Fibroblast of peridontal ligament (primary cell): ENCODE measurements at regions not wholly inside any gene's neighbourhood (a gene's known extent, or its start where the extent isn't known, plus 50 kb on each side); places are given as distances from the start of the nearest gene placed in this dataset.

ENCODE experiments used
- DNase-seq: peaks from one replicate; pipeline ENCODE4 v3.0.0-alpha.2; 2010; ENCODE audit errors: extremely low read depth

DNA sequence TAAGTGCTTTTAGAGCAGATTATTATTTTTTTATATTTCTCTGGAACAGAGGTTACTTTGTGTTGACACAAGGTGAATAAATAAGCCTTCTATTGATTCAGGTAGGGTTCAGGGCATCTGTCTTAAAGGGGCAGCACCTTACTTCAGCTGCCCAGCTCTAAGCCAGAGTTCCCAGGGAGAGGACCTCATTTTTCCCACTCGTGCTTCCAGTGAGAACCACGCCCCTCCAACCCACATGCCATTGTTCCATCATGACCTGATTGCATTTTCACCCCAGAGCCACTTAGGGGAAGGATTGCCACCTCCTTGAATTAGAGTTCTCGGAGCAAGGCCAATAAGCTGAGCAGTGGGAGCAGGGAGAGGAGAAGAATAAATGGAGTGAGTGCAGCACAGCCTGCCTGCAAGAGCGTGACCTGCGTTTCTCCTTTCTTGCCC lies 104.3 kb upstream of the FRY start:
- DNase-seq, result no peak

DNA sequence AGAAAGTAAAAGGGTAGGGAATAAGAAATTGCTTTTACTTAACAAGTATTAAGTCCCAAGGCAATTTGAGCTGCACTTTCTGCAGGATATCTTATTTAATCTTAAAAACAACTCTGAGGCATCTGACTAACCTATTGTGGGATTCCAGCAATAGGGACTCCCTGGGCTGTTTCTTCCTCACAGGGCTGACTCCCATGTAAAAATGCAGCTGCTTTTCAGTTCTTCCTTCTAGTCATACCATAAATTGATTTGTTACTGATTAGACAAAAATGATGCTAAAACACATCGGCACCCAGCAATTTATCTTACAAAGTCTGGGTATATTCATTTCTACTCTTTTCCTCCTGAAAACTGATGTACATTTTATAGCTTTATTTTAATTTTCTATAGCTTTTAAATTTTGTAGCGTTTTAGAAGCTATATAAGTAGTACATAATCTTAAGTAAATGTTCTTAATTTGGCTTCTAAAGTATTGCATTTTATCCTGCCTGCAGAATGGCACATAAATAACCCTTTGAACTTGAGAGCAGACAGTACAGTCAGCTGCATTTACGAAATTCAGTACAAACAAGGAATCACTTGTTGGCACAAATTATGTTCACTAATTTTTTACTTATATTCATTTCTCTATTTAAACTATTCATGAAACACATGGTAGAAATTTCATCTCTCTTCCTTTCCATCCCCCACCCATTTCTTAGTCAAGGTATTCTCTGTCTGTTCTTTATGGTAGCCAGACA lies 102.4 kb upstream of the FRY start:
- DNase-seq, result no peak

DNA sequence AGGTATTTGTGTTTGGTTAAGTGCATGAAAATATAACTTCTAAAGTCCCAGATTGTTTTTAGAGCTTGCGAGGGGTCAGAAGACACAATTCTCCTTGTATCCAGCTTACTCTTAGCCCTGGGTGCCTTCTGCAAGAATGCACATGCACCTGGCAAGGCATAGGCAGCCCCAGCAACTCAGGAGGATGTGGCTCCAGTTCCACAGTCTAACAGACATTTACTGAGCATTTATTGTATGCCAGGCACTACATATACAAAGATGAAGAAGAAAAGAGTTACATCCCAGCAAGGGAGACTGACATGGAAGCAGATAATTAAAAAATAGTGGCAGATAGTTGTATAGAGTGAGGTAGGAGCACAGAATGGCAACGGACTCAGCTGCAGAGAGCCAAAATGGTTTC lies 101.1 kb upstream of the FRY start:
- DNase-seq, result no peak

DNA sequence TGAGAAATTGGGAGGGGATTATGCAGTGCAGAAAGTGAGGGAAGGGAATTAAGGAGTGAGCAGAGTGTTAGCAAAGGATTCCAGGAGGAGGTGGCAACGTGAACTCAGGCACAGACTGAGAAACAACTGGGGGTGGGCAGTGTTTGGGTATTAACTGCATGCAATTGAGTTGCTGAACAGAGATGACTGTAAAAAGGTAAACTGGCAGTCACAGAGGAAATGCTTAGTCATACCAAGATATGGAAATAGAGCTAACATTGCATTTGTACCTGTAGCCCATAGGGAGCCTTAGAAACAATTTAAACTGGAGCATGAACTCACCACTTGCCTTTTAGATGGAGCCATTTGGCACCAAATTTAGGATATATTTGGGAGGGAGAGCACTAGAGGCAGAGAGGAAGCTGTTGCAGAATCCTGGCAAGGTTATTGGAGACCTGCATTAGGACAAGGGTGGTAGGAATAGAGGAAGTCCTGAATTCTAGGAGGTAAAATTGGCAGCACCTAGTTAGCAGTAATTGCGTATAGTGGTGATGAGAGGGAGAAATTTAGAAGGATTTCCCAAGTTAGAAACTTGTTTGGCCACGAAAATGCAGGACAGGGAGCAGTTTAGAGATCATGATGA lies 100.6 kb upstream of the FRY start:
- no peak for DNase-seq

DNA sequence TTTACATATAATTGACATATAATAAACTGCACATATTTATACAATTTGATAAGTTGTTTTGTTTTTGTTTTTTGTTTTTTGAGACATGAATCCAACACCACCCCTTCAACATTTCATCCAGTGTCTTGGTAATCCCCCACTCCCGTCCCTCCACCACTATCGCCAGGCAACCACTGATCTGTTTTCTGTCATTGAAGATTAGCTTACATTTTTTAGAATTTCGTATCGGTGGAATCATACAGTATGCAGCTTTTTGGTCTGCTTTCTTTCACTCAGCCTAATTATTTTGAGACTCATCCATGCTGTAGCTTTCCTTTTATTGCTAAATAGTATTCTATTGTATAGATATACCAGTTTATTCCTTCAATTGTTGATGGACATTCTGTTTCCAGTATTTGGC lies 94.1 kb upstream of the FRY start:
- DNase-seq, result no peak

DNA sequence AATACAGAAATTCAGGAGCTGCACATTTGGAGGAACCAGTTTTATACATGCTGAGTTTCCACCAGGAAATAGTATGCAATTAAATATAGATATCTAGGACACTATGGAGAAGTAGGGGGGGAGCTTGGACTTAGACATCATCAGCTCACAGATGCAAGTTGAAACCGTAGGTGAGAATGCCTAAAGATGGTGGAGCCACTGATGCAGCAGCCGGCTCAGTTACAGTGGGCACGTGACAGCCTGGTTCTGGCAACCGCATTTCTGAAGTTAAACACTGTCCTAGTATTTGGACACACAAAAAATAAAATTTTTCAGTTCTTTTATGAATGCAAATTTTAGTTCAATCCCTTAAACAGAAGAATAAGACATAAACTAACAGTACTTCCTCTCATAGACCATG lies 91.5 kb upstream of the FRY start:
- DNase-seq, result no peak

DNA sequence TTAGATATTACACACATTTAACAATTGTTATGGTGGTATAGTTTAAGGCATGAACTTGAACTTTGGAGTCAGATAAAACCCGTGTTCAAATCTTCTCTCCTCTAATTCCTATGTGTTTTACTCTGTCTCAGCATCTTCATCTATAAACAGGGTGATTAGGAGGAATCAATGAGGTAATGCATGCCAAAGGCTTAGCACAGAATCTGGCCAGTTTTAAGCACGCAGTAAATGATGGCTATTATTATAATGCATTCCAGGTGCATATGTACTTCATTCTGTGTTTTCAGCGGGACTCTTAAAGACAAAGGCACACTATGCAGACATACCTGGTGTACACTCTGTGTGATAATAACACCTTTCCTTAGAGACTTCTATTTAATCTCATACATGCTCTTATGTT lies 88.0 kb upstream of the FRY start:
- DNase-seq, result peak; percentile 35

DNA sequence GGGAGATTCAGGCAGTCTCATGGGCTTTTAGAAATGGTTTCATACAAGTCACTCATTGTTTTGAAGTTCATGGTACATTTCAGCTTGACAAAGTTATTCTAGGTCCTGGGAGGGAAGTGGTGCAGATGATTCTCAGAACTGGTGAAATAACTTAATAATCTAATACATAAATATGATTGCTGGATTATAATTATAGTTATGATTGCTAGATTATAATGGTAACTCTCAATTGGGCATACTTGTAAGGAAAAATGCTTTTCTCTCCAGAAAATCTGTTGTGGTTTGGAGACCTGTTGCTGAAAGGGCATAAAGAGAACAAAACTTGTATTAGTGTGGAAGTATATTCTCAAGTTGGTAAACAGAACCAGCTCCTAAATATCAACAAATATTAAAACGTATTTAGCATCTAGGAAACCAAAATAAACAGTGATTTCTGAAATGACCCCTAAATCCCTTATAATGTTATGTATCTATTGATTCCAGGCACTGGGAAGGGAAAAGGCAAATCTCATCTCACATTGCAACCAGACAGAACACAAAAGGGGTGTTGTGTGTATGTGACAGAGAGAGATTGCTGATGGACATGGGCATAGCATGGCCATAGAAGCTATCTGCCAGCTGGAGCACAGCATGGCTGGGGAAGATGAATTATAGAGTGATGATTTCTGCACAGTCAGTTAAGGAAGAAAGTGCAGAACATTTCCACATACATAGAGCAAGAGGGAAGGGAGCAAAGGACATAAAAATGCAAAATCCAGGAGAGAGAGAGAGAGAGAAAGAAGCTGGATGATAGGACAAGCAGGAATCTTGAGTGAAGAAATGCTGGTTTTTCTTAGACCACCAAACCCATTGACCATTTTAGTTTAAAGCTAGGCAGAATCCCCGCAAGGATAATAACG lies 87.1 kb upstream of the FRY start:
- no peak for DNase-seq

DNA sequence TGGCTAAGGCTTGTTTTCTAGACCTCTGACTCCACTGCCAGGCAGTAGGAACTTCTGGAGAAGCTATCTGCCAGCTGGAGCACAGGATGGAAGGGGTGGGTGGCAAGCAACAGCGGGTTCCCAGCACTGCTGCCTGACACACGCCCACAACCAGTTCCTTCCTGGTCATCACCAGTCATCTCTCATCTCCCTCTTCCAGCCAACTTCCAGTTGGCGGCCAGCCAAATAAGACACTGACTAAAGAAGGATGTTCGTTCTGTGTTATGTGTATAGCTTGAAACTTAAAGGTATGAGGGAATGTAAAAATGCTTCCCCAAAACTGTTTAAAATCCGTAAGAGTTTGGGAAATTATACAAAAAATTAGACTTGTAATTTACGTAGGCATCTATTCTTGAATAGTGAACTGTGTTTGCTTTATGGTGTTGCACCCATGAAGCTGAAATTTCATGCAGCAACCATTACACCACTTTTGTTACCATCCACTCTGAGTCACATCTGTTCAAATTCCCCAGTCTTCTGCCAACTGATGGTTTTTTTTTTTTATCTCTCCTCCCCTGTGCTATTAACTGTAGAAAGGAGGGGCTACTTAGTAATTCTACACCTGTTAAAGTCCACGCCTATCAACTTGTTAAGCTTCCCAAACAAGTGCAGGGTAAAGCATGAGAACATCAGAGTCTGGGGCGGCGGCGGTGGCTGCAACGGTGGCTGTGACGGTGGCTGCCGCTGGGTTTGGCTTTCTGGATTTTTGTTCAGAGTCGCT lies 86.2 kb upstream of the FRY start:
- peak; percentile 77 for DNase-seq

DNA sequence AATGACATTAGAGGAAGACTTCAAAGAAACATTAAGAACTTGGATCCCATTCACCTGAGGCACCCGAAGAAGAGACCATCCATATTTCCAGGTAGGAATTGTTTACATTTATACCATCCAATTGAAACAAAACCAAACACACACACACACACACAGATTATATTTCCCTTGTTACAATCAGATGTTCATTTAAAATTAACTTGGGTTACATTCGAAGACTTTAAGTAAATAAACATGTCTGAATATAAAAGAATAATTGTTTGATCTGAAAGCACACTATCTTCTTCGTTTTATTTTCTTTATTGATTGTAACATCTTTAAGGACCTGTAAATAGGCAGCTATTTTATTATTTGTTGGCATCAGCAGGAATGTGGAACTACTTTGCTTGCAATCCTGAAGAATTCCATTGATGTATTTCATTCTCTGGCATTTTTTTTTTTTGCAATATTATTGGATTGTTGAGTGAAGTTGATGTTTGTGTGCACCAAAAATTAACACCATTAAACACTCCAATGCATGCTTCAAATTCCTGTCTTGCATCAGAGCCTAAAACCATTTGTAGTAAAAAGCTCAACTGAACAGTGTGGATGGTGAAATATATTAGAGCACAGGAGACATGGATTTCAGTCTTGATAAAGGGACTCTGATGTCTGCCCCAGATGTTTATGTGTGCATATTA lies 85.3 kb upstream of the FRY start:
- DNase-seq, result peak; percentile 71

DNA sequence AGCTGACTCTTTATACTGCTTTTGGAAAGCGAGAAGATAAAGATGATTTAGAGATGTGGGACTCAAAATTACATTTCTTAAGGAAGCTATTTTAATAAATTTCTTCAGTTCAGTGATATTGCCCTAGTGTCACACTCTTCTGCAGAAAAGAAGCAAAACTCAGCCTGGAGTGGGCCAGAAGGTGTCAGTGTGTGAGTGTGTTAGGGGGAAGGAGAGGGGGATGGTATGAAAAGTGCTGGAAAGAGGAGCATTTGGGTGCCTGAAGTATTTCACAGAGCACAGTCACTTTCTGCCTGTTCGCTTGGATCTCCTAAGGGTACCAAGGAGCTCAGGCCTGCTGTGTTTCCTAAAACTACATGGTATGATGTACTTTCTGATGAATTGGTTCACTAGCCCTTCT lies 84.5 kb upstream of the FRY start:
- DNase-seq, result no peak

DNA sequence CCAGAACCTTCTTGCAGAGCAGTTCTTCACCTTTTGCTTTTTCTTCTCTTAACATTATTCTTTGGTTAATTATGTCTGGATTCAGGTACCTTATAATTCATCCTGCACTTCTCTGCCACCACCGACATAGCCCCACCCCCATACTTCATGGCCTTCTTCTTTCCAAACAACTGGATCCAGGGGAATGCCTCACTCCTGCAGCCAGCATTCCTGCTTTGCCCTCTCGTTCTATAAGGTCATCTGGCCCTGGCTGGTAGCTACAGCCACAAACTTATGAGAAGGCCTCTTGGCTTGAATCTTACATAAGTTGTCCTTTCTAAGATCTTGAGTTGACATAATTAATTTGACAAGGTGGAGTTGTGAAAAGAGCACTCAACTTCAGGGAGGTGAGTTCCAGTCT lies 84.1 kb upstream of the FRY start:
- no peak for DNase-seq

DNA sequence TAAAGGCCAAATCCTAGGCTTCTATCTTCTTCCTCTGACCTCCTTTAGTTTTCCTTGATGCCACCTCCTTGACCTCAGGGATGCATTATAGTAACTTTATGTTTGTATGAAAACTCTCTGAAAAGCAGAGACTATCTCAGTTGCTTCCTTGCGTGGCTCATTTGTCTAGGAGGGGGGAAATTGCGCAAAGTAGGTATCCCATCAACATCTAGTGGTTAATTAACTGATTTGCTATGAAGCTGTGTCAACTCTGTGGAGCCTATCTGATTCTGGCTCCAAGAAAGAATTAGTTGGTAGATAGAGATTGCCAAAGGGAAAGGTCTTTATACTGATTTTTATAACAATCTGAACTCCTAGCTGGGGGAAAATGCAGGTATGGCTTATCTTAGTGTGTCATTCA lies 82.1 kb upstream of the FRY start:
- DNase-seq, result no peak

DNA sequence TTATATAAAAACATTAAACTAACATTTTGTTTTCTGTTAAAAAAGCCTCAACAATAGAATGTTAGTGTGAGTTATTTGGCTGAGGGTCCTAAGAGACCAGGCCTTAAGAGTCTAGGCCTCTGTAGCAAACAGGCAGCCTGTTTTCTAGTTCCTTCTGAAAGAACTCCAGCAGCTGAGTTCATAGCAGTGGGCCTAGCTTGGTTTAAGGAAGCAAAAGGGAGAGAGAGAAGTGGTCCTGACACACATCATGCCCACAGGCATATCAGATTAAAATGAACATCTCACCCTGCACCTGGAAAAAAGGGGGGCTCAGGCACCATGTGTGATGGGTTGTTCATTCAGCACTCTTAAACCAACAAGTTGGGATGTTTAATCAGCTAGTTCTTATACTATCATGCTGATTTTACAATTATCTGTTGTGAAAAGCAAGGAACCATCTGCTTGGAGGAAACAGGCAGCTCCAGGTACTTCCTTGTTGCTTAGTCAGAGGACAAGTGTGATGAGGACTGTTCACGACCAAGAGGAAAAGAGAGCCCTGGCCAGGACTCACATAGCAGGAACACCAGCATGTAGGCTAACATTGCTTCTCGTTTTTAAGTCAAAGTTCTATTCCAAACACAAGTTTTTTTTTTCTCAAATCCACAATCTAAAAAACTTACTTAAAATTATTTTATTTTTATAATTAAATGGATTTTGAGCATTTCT lies 81.3 kb upstream of the FRY start:
- DNase-seq, result no peak

DNA sequence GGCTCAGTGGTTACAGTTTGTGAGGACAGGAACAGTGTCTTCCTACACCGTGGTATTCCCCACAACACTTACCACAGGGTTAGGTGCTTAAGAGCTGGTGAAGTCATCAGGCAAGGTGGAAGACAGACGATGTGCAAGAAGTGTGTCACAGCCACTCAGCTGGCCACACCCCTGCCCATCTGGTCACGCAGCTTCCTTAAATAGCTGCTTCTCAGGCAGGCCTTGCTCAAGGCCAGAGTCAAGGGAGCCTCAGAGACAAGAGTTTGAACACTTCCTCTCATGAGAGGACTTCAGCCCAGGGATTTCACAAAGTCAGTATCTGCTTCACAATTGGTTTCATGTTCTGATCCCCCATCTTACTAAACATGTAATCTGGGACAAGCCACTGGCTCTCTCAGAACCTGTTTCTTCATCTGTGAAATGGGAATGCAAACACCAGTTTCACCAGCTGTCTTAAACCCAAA lies 80.3 kb upstream of the FRY start:
- no peak for DNase-seq

DNA sequence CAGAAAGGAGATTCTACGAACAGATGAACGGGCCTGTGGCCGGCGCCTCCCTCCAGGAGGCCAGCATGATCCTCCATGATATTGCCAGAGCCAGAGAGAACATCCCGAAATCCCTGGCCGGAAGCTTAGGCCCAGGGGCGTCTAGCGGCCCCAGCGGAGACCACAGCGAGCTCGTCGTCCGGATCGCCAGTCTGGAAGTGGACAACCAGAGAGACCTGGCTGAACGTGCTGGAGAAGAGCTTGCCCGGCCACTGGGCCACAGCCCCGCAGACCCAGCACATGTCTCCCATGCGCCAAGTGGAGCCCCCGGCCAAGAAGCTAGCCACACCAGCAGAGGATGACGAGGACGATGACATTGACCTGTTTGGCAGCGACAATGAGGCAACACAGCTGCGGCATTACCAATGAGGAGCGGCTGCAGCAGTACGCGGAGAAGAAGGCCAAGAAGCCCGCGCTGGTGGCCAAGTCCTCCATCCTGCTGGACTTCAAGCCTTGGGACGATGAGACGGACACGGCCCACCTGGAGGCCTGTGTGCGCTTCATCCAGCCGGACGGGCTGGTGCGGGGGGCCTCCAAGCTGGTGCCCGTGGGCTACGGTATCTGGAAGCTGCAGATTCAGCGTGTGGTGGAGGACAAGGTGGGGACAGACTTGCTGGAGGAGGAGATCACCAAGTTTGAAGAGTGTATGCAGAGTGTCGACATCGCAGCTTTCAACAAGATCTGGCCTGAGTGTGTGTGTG lies 78.8 kb upstream of the FRY start:
- no peak for DNase-seq

DNA sequence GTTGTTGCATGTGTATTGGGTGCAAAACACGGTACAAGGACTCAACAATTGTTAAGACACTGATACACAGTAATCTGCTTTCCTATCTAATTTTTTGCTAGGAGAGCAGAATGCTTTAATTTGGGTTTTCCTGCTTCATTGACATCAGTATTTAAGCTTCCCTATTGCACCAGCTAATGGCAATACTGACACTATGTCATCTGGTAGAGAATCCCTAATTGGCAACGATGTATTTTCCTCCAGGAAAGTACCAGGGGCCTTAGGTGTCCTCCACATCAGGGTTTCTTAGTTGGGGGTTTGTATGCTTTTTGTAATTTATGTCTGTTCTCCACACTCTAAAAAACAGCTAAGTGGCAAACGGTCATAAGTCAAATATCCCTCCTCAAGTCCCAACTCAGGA lies 76.5 kb upstream of the FRY start:
- DNase-seq, result no peak

DNA sequence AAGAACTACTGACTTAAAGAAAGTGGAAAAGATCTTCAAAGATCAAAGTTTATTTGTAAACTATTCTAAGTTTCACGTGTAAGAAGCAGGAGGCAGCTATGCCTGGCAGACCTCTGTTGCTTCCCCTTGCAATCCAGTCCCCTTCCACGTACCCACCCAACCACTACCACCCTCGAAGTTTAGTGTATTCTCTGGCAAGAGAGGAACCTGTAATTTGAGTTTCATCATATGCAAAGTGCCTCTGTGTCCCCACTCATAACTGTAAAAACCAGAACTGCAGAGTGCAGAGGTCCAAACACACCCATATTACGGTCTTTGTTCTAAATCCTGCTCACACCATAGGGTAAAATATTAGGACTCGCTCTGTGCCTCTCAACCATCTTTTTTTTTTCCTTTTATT lies 75.8 kb upstream of the FRY start:
- DNase-seq, result no peak

DNA sequence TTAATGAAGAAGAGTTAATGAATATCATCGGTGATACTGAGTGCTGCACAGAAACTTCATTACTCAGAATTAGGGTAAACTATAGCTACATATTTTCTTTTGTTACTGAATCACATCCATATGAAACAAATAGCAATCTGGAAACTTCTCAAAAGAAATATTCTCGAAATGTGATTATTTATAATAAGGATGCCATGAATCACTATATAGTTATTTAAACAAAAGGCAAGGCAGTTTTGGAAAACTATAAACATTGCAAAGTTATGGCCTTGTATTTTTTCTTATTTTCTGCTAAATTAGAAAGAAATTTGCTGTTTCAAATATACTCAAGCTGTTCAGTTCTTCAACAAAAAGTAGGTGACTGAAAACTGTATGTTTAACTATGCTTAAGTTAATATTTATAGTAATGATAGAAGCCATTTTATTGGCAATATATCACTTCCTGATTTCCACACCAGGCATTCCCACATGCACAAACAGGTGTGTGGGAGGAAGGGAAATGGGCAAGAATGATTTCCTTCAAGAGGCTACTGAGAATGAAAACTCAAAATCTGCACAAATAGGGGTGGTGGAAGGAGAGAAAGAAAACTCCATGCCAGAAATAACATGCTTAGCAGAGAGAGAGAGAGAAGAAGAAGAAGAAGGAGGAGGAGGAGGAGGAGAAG lies 74.5 kb upstream of the FRY start:
- peak; percentile 66 for DNase-seq
